IMR-90 (cell line): ENCODE measurements at regions not wholly inside any gene's neighbourhood (a gene's known extent, or its start where the extent isn't known, plus 50 kb on each side); places are given as distances from the start of the nearest gene placed in this dataset.

Source experiments
- ATAC-seq: fragments of 200-7000 bp; cut with Tn5 transposase; 2 replicates; pipeline ENCODE4 v1.9.1; 2020; ENCODE audit warnings: low read depth, mild to moderate bottlenecking, moderate library complexity
- BruUV-seq: library from RNA; stranded (reverse); fragments of 400-500 nt; replicated peaks from 2 replicates; lab custom pipeline; 2021; lab: Mats Ljungman, UMichigan
- CTCF ChIA-PET: fragments of 300-600 bp; formaldehyde crosslinking; extraction: SDS; loops from one replicate; lab custom pipeline; 2021; ENCODE audit warnings: antibody characterized with exemption; lab: Yijun Ruan, JAX
- POLR2A ChIA-PET: fragments of 300-600 bp; sonication (Branson Sonifier 250); formaldehyde crosslinking; loops from one replicate; lab custom pipeline; 2022; ENCODE audit warnings: antibody characterized with exemption; ENCODE audit not compliant: unreplicated experiment; lab: Charles Lee
- DNase-seq: peaks from one replicate; pipeline ENCODE4 v3.0.0; 2013
- H2AFZ ChIP-seq: replicated peaks from 2 replicates; pipeline ENCODE3; 2013; ENCODE audit warnings: low read length, mild to moderate bottlenecking; ENCODE audit not compliant: poor library complexity
- H2AK5ac ChIP-seq: 2 replicates; pipeline ENCODE4 v1.6.1; 2013; ENCODE audit warnings: low read depth, low read length, inconsistent platforms
- H2AK9ac ChIP-seq: replicated peaks from 2 replicates; pipeline ENCODE3; 2013; ENCODE audit warnings: mild to moderate bottlenecking, low read depth, low read length, moderate library complexity; ENCODE audit not compliant: poor library complexity
- H2BK120ac ChIP-seq: 2 replicates; pipeline ENCODE4 v1.6.1; 2013; ENCODE audit warnings: low read depth, low read length, inconsistent platforms
- H2BK15ac ChIP-seq: 3 replicates; pipeline ENCODE4 v1.6.1; 2013; ENCODE audit warnings: low read depth, low read length, inconsistent platforms
- H2BK20ac ChIP-seq: 2 replicates; pipeline ENCODE4 v1.6.1; 2013; ENCODE audit warnings: low read depth, mild to moderate bottlenecking, inconsistent platforms, low read length, moderate library complexity
- H2BK5ac ChIP-seq: 2 replicates; pipeline ENCODE4 v1.6.1; 2013; ENCODE audit warnings: mild to moderate bottlenecking, low read depth, low read length, inconsistent platforms; ENCODE audit not compliant: poor library complexity, severe bottlenecking
- H3K14ac ChIP-seq: replicated peaks from 2 replicates; pipeline ENCODE4 v1.6.1; 2013; ENCODE audit warnings: low read depth, low read length, inconsistent platforms
- H3K18ac ChIP-seq: 2 replicates; pipeline ENCODE4 v1.6.1; 2013; ENCODE audit warnings: low read depth, low read length, control low read depth
- H3K23ac ChIP-seq: 2 replicates; pipeline ENCODE4 v1.6.1; 2013; ENCODE audit warnings: low read depth, low read length, inconsistent platforms
- H3K27ac ChIP-seq: 2 replicates; pipeline ENCODE4 v1.5.1; 2013; ENCODE audit warnings: mild to moderate bottlenecking, control low read depth, low read length; ENCODE audit not compliant: insufficient read depth
- H3K27me3 ChIP-seq: 2 replicates; pipeline ENCODE4 v1.6.1; 2013; ENCODE audit warnings: low read length; ENCODE audit not compliant: control insufficient read depth, insufficient read depth
- H3K36me3 ChIP-seq: 2 replicates; pipeline ENCODE4 v1.6.1; 2013; ENCODE audit warnings: low read length, mixed read lengths; ENCODE audit not compliant: control insufficient read depth, insufficient read depth
- H3K4ac ChIP-seq: 2 replicates; pipeline ENCODE4 v1.6.1; 2013; ENCODE audit warnings: low read depth, low read length, inconsistent platforms
- H3K4me1 ChIP-seq: 2 replicates; pipeline ENCODE4 v1.6.1; 2013; ENCODE audit warnings: low read length, mixed read lengths; ENCODE audit not compliant: control insufficient read depth, insufficient read depth
- H3K4me2 ChIP-seq: 2 replicates; pipeline ENCODE4 v1.6.1; 2013; ENCODE audit warnings: low read depth, mild to moderate bottlenecking, control low read depth, low read length, moderate library complexity
- H3K4me3 ChIP-seq: 2 replicates; pipeline ENCODE4 v1.5.1; 2013; ENCODE audit warnings: low read depth, mild to moderate bottlenecking, control low read depth, low read length, moderate library complexity; ENCODE audit not compliant: insufficient read depth
- H3K56ac ChIP-seq: 2 replicates; pipeline ENCODE4 v1.6.1; 2013; ENCODE audit warnings: low read length, inconsistent platforms; ENCODE audit not compliant: insufficient read depth; ENCODE audit errors: extremely low read depth
- H3K79me1 ChIP-seq, 2 experiments: 2 replicates each; pipeline ENCODE4 v1.6.1; 2013; ENCODE audit warnings: low read length in 2 of 2, inconsistent platforms in 1 of 2, low read depth in 1 of 2
- H3K9ac ChIP-seq: 2 replicates; pipeline ENCODE4 v1.6.1; 2013; ENCODE audit warnings: low read depth, low read length, control low read depth
- H3K9me1 ChIP-seq: 2 replicates; pipeline ENCODE4 v1.6.1; 2013; ENCODE audit warnings: low read length, inconsistent platforms; ENCODE audit not compliant: insufficient read depth
- H3K9me3 ChIP-seq: 2 replicates; pipeline ENCODE4 v1.6.1; 2013; ENCODE audit warnings: low read length; ENCODE audit not compliant: control insufficient read depth, insufficient read depth
- H4K20me1 ChIP-seq: 2 replicates; pipeline ENCODE4 v1.6.1; 2013; ENCODE audit warnings: low read length, inconsistent platforms; ENCODE audit not compliant: insufficient read depth
- H4K5ac ChIP-seq: 2 replicates; pipeline ENCODE4 v1.6.1; 2013; ENCODE audit warnings: mild to moderate bottlenecking, low read depth, low read length, control low read depth
- H4K8ac ChIP-seq, 2 experiments: 2 replicates each; pipeline ENCODE4 v1.6.1; 2013; ENCODE audit warnings: low read depth in 2 of 2, low read length in 2 of 2, control low read depth in 1 of 2, inconsistent platforms in 1 of 2
- H4K91ac ChIP-seq: 2 replicates; pipeline ENCODE4 v1.6.1; 2013; ENCODE audit warnings: low read depth, low read length, inconsistent platforms; ENCODE audit not compliant: insufficient read depth
- BHLHE40 ChIP-seq: fragments of 150-350 bp; IDR thresholded peaks from 2 replicates; pipeline ENCODE4 v1.6.1; 2016; ENCODE audit warnings: mild to moderate bottlenecking, low read depth, low read length
- CHD1 ChIP-seq: IDR thresholded peaks from 2 replicates; pipeline ENCODE4 v1.6.1; 2012; ENCODE audit warnings: low read depth, low read length, improper control_type of control experiment
- FOS ChIP-seq: fragments of 150-350 bp; IDR thresholded peaks from 2 replicates; pipeline ENCODE4 v1.6.1; 2016; ENCODE audit warnings: low read depth, low read length
- MAFK ChIP-seq: IDR thresholded peaks from 2 replicates; pipeline ENCODE4 v1.6.1; 2012; ENCODE audit warnings: low read depth, low read length, improper control_type of control experiment
- MAZ ChIP-seq: IDR thresholded peaks from 2 replicates; pipeline ENCODE4 v1.6.1; 2012; ENCODE audit warnings: low read depth, mild to moderate bottlenecking, low read length, improper control_type of control experiment, moderate library complexity, borderline replicate concordance
- NFE2L2 ChIP-seq: fragments of 150-350 bp; IDR thresholded peaks from 2 replicates; pipeline ENCODE4 v1.6.1; 2016; ENCODE audit warnings: low read depth, mild to moderate bottlenecking, low read length
- POLR2A ChIP-seq: IDR thresholded peaks from 2 replicates; pipeline ENCODE4 v1.6.1; 2012; ENCODE audit warnings: mild to moderate bottlenecking, low read depth, low read length
- RCOR1 ChIP-seq: IDR thresholded peaks from 2 replicates; pipeline ENCODE4 v1.6.1; 2012; ENCODE audit warnings: mild to moderate bottlenecking, low read length, improper control_type of control experiment; ENCODE audit not compliant: insufficient replicate concordance
- RFX5 ChIP-seq: IDR thresholded peaks from 2 replicates; pipeline ENCODE4 v1.8.0; 2012; ENCODE audit warnings: low read depth, mild to moderate bottlenecking, low read length, moderate library complexity
- SMC3 ChIP-seq: fragments of 150-350 bp; IDR thresholded peaks from 2 replicates; pipeline ENCODE4 v1.6.1; 2016; ENCODE audit warnings: low read depth, mild to moderate bottlenecking, antibody characterized with exemption, low read length, moderate library complexity
- WGBS, 2 experiments: methylation state at CpG; one replicate each; pipeline versions ENCODE4 v1.1.5 to v1.1.7; 2013; ENCODE audit warnings: missing lambda C conversion rate in 2 of 2; ENCODE audit not compliant: insufficient read length in 1 of 2; ENCODE audit errors: extremely low coverage in 2 of 2; 5-methylcytosine and 5-hydroxymethylcytosine counted together
- dilution Hi-C: fragments of 300-500 bp; cut with HindIII; formaldehyde crosslinking; loops from one replicate; pipeline ENCODE4 v1.14.3; 2018; ENCODE audit warnings: low sequenced_read_pairs; ENCODE audit not compliant: unreplicated experiment
- in situ Hi-C: fragments of 300-500 bp; cut with MboI; formaldehyde crosslinking; loops from 3 replicates; pipeline ENCODE4 v1.14.3; 2019; ENCODE audit warnings: low sequenced_read_pairs, inconsistent platforms, mixed read lengths
- intact Hi-C: fragments of 100-400 bp; cut with micrococcal nuclease; formaldehyde crosslinking; loops from 2 replicates; pipeline ENCODE4 v1.10.0; 2022

GRCh38 chr16:55401046-55401445 lies 77.0 kb downstream of the IRX6 start:
- H3K4me1 ChIP-seq = no peaks in the 10 kb centered on the region
- no peak overlapping the region for H2BK5ac ChIP-seq
- intact Hi-C loops (no loop called here), in situ Hi-C loops (no loop called here), dilution Hi-C loops (no loop called here)
- no peak overlapping the region for H2BK20ac ChIP-seq
- no peak overlapping the region for H3K18ac ChIP-seq
- no peak overlapping the region for H2BK15ac ChIP-seq
- H3K14ac ChIP-seq = no peak overlapping the region
- no peak overlapping the region for H3K4me2 ChIP-seq
- H2AK9ac ChIP-seq = no peak overlapping the region
- no peak overlapping the region for H3K27ac ChIP-seq
- H2AFZ ChIP-seq = no peak overlapping the region
- H2BK120ac ChIP-seq = no peak overlapping the region
- no peak overlapping the region for H2AK5ac ChIP-seq
- no peaks in the 10 kb centered on the region for H4K20me1 ChIP-seq
- ChIA-PET CTCF (no interaction called here), POLR2A (no interaction called here)
- DNase-seq = no peak
- no peak overlapping the region for H3K23ac ChIP-seq
- H4K5ac ChIP-seq = no peak overlapping the region
- no peak overlapping the region for H4K8ac ChIP-seq
- ATAC-seq = no peak
- no CpG with 5 or more reads among the region's 3 CpGs for WGBS, 2 experiments
- no peaks in the 10 kb centered on the region for H3K36me3 ChIP-seq
- no peak overlapping the region for H3K56ac ChIP-seq
- TF ChIP-seq CHD1 (no peak), MAZ (no peak), RCOR1 (no peak), SMC3 (no peak), BHLHE40 (no peak), POLR2A (no peak), FOS (no peak), MAFK (no peak), NFE2L2 (no peak), RFX5 (no peak)
- no peak overlapping the region for H3K9ac ChIP-seq
- H3K79me1 ChIP-seq = no peaks in the 10 kb centered on the region
- no peak overlapping the region for H4K91ac ChIP-seq
- no peaks in the 10 kb centered on the region for H3K27me3 ChIP-seq
- no peaks in the 10 kb centered on the region for H3K9me3 ChIP-seq
- no peak overlapping the region for H3K4me3 ChIP-seq
- no TSS peak for BruUV-seq
- no peak overlapping the region for H3K4ac ChIP-seq
- no peaks in the 10 kb centered on the region for H3K9me1 ChIP-seq
